HepG2 (cell line): ENCODE measurements at regions not wholly inside any gene's neighbourhood (a gene's known extent, or its start where the extent isn't known, plus 50 kb on each side); places are given as distances from the start of the nearest gene placed in this dataset.

ENCODE experiments used
- ATAC-seq: fragments of 200-7000 bp; cut with Tn5 transposase; 3 replicates; pipeline ENCODE4 v1.9.1; 2020; ENCODE audit warnings: mild to moderate bottlenecking, moderate library complexity
- BruUV-seq: library from RNA; stranded (reverse); fragments of 400-500 nt; replicated peaks from 2 replicates; lab custom pipeline; 2021; lab: Mats Ljungman, UMichigan
- CTCF ChIA-PET: fragments of 300-600 bp; formaldehyde crosslinking; extraction: SDS; loops from one replicate; lab custom pipeline; 2021; ENCODE audit warnings: low total read pairs, inconsistent platforms, low intra/inter-chr PET ratio; lab: Yijun Ruan, JAX
- POLR2A ChIA-PET: fragments of 350-600 bp; sonication (Branson Sonifier 250); formaldehyde crosslinking; loops from one replicate; lab custom pipeline; 2020; ENCODE audit warnings: antibody characterized with exemption, inconsistent platforms; lab: Yijun Ruan, JAX
- DNase-seq: peaks from one replicate; pipeline ENCODE4 v3.0.0-alpha.2; 2015; ENCODE audit warnings: low spot score
- FAIRE-seq: peaks from 3 replicates; lab custom pipeline; 2011; peaks lifted over from hg19 to GRCh38; lab: Jason Lieb, UNC
- H2AFZ ChIP-seq: one replicate; pipeline ENCODE4 v1.6.1; 2011; ENCODE audit warnings: low read length, inconsistent platforms
- H3K27ac ChIP-seq: fragments of 300-600 bp; 3 replicates; pipeline ENCODE4 v1.8.0; 2011; ENCODE audit warnings: mixed run types, mild to moderate bottlenecking, mixed read lengths, low read length, inconsistent platforms; ENCODE audit not compliant: insufficient read depth; ENCODE audit errors: extremely low read length
- H3K27me3 ChIP-seq, 2 experiments: fragments of 200-600 bp in 1 of 2; 2 replicates in 1 of 2; 3 replicates in 1 of 2; pipeline versions ENCODE4 v1.6.0 to v1.8.0; 2011; ENCODE audit warnings: low read length in 2 of 2, mild to moderate bottlenecking in 2 of 2, moderate library complexity in 2 of 2, inconsistent platforms in 1 of 2; ENCODE audit not compliant: insufficient read depth in 2 of 2, control insufficient read depth in 1 of 2
- H3K36me3 ChIP-seq, 2 experiments: fragments of 200-600 bp in 1 of 2; replicated peaks in 1 of 2; 2 replicates in 1 of 2; 3 replicates in 1 of 2; pipeline versions ENCODE4 v1.5.1 to v1.8.0; 2011; ENCODE audit warnings: low read length in 2 of 2, inconsistent platforms in 1 of 2; ENCODE audit not compliant: insufficient read depth in 2 of 2, control insufficient read depth in 1 of 2
- H3K4me1 ChIP-seq: 2 replicates; pipeline ENCODE4 v1.5.1; 2012; ENCODE audit warnings: low read length, inconsistent platforms; ENCODE audit not compliant: insufficient read depth
- H3K4me2 ChIP-seq: 2 replicates; pipeline ENCODE4 v1.6.0; 2011; ENCODE audit warnings: low read depth, low read length, inconsistent platforms
- H3K4me3 ChIP-seq, 3 experiments: fragments of 200-600 bp in 1 of 3; sonication (generic), shearing (Covaris generic) in 1 of 3; replicated peaks in 1 of 3; 2 replicates each; pipeline ENCODE4 v1.5.1; 2011 to 2016; ENCODE audit warnings: low read length in 3 of 3, inconsistent platforms in 2 of 3, low read depth in 2 of 3, mild to moderate bottlenecking in 2 of 3, control low read depth in 1 of 3, mixed read lengths in 1 of 3; ENCODE audit not compliant: insufficient read depth in 1 of 3
- H3K79me2 ChIP-seq: one replicate; pipeline ENCODE4 v1.6.1; 2011; ENCODE audit warnings: low read length, inconsistent platforms; ENCODE audit not compliant: insufficient read depth
- H3K9ac ChIP-seq: 2 replicates; pipeline ENCODE4 v1.6.0; 2011; ENCODE audit warnings: mild to moderate bottlenecking, low read depth, low read length, inconsistent platforms; ENCODE audit not compliant: insufficient read depth
- H3K9me3 ChIP-seq: 2 replicates; pipeline ENCODE4 v1.5.1; 2012; ENCODE audit warnings: mild to moderate bottlenecking, low read length
- H4K20me1 ChIP-seq: 2 replicates; pipeline ENCODE4 v1.6.0; 2011; ENCODE audit warnings: inconsistent platforms, mild to moderate bottlenecking, low read length, moderate library complexity; ENCODE audit not compliant: insufficient read depth
- ARHGAP35 ChIP-seq: sonication (generic); formaldehyde crosslinking; IDR thresholded peaks from 2 replicates; pipeline ENCODE4 v1.9.0; 2022; ENCODE audit warnings: mild to moderate bottlenecking, inconsistent platforms, moderate library complexity, missing genetic modification reagents, borderline replicate concordance
- KLF15 ChIP-seq: sonication (generic); formaldehyde crosslinking; IDR thresholded peaks from 2 replicates; pipeline ENCODE4 v1.8.1; 2023; ENCODE audit warnings: borderline replicate concordance, mild to moderate bottlenecking, inconsistent platforms, missing genetic modification reagents, mixed read lengths
- MAFK ChIP-seq, 2 experiments: IDR thresholded peaks in 1 of 2; conservative IDR thresholded peaks in 1 of 2; 2 replicates each; pipeline ENCODE4 v1.6.1; 2011; ENCODE audit warnings: improper control_type of control experiment in 2 of 2, low read length in 2 of 2
- MLXIP ChIP-seq: sonication (generic); formaldehyde crosslinking; IDR thresholded peaks from 2 replicates; pipeline ENCODE4 v1.9.0; 2021; ENCODE audit warnings: missing genetic modification reagents, borderline replicate concordance
- MYC ChIP-seq: sonication (generic); formaldehyde crosslinking; IDR thresholded peaks from 2 replicates; pipeline ENCODE4 v1.9.0; 2021; ENCODE audit warnings: missing genetic modification reagents, borderline replicate concordance
- NAIF1 ChIP-seq: sonication (generic); formaldehyde crosslinking; IDR thresholded peaks from 2 replicates; pipeline ENCODE4 v1.5.0; 2020; ENCODE audit warnings: mild to moderate bottlenecking, missing genetic modification reagents, borderline replicate concordance
- SP4 ChIP-seq: sonication (generic); formaldehyde crosslinking; IDR thresholded peaks from 2 replicates; pipeline ENCODE4 v1.8.1; 2023; ENCODE audit warnings: mild to moderate bottlenecking, missing genetic modification reagents
- TAF1 ChIP-seq: sonication (generic); formaldehyde crosslinking; IDR thresholded peaks from 2 replicates; pipeline ENCODE4 v1.4.0; 2020; ENCODE audit warnings: missing genetic modification reagents
- ZBTB20 ChIP-seq: sonication (generic); formaldehyde crosslinking; IDR thresholded peaks from 2 replicates; pipeline ENCODE4 v1.8.1; 2023; ENCODE audit warnings: missing genetic modification reagents, low read depth, mild to moderate bottlenecking, borderline replicate concordance
- ZMYM2 ChIP-seq: sonication (generic); formaldehyde crosslinking; IDR thresholded peaks from 2 replicates; pipeline ENCODE4 v1.8.0; 2022; ENCODE audit warnings: mild to moderate bottlenecking, missing genetic modification reagents
- ZNF557 ChIP-seq: sonication (generic); formaldehyde crosslinking; IDR thresholded peaks from 2 replicates; pipeline ENCODE4 v1.4.0; 2020; ENCODE audit warnings: missing genetic modification reagents
- ZNF569 ChIP-seq: sonication (generic); formaldehyde crosslinking; IDR thresholded peaks from 2 replicates; pipeline ENCODE4 v1.5.0; 2020; ENCODE audit warnings: mild to moderate bottlenecking, missing genetic modification reagents, moderate library complexity, borderline replicate concordance
- ZNF839 ChIP-seq: sonication (generic); formaldehyde crosslinking; IDR thresholded peaks from 2 replicates; pipeline ENCODE4 v1.4.0; 2020; ENCODE audit warnings: missing genetic modification reagents, mild to moderate bottlenecking, borderline replicate concordance
- ZSCAN30 ChIP-seq: sonication (generic); formaldehyde crosslinking; IDR thresholded peaks from 2 replicates; pipeline ENCODE4 v1.5.0; 2020; ENCODE audit warnings: mild to moderate bottlenecking, missing genetic modification reagents
- WGBS: methylation state at CpG from one replicate; pipeline ENCODE4 v1.1.6; 2017; ENCODE audit warnings: low lambda C conversion rate; 5-methylcytosine and 5-hydroxymethylcytosine counted together
- in situ Hi-C: cut with HindIII; loops from 2 replicates; pipeline ENCODE4 v1.10.0; 2017; ENCODE audit warnings: low pct_unique_long_range_greater_than_20kb; ENCODE audit not compliant: extremely low pct_ligation_motif_present
- intact Hi-C: fragments of 100-400 bp; cut with micrococcal nuclease; formaldehyde crosslinking; loops from one replicate; pipeline ENCODE4 v1.10.0; 2022; ENCODE audit not compliant: unreplicated experiment

- no peaks in the 10 kb centered on the region for H3K9me3 ChIP-seq
- H3K27me3 ChIP-seq = no peaks in the 10 kb centered on the region
- H4K20me1 ChIP-seq = no peaks in the 10 kb centered on the region
- POLR2A ChIA-PET = interaction anchor here (1.4 kb wide), 2 partner anchors 58 to 67 kb away, joined by 3 read pairs; no protein-coding TSS in a partner anchor
- no peak overlapping the region for H3K9ac ChIP-seq
- WGBS = 97% methylated on average over 8 of the region's 8 CpGs
- H3K4me3 ChIP-seq = no peak overlapping the region
- CTCF ChIA-PET = no interaction called here
- H3K79me2 ChIP-seq = no peaks in the 10 kb centered on the region
- FAIRE-seq = no peak
- no peaks in the 10 kb centered on the region for H3K36me3 ChIP-seq
- H2AFZ ChIP-seq = no peak overlapping the region
- H3K4me1 ChIP-seq = peaks cover 36% of the 10 kb centered on the region
- intact Hi-C loops (no loop called here), in situ Hi-C loops (no loop called here)
- no peak overlapping the region for H3K4me2 ChIP-seq
- no TSS peak for BruUV-seq
- ATAC-seq = no peak
- DNase-seq = no peak
- no peak overlapping the region for H3K27ac ChIP-seq
- TF ChIP-seq MAFK (conservative IDR thresholded peaks at IDR 0.05 in 1 of 2, IDR thresholded peaks at IDR 0.05 in 1 of 2; ENCODE audit: low read length in 2 of 2) (0 out of 4 replicates have a peak, but pooled peaks of 1 of the 2 experiments have one; percentile 12), TAF1 (CRISPR knock-in tag) (no peak)
Measured at GRCh38 chr2:138433995-138434951, 67.3 kb upstream of the SPOPL start.

- no peaks in the 10 kb centered on the region for H3K9me3 ChIP-seq
- H3K9ac ChIP-seq = no peak overlapping the region
- no peaks in the 10 kb centered on the region for H4K20me1 ChIP-seq
- WGBS = 84% methylated on average over 1 of the region's 1 CpG
- FAIRE-seq (no peak), DNase-seq (no peak)
- no peaks in the 10 kb centered on the region for H3K36me3 ChIP-seq
- no peak overlapping the region for H3K4me3 ChIP-seq
- intact Hi-C loops (loop anchor here (2.0 to 5.0 kb wide), 3 partner anchors 63 to 547 kb away; partner anchors contain the start of gene SPOPL), in situ Hi-C loops (no loop called here)
- peaks cover 38% of the 10 kb centered on the region for H3K4me1 ChIP-seq
- no peak overlapping the region for H3K4me2 ChIP-seq
- no peaks in the 10 kb centered on the region for H3K27me3 ChIP-seq
- H3K27ac ChIP-seq = no peak overlapping the region
- no peaks in the 10 kb centered on the region for H3K79me2 ChIP-seq
- TF ChIP-seq ZNF557 (CRISPR knock-in tag) = no peak
- no peak for TF ChIP-seq KLF15 (CRISPR knock-in tag)
- TF ChIP-seq SP4 (CRISPR knock-in tag) = no peak
- TF ChIP-seq ARHGAP35 (CRISPR knock-in tag) = no peak
- no peak for TF ChIP-seq ZBTB20 (CRISPR knock-in tag)
- no peak for TF ChIP-seq ZSCAN30
- no peak for TF ChIP-seq ZNF569 (CRISPR knock-in tag)
- TF ChIP-seq MLXIP (CRISPR knock-in tag) = no peak
- no peak for TF ChIP-seq MYC (CRISPR knock-in tag)
- TF ChIP-seq ZMYM2 = no peak
- no peak for TF ChIP-seq ZNF839
- TF ChIP-seq NAIF1 (CRISPR knock-in tag) = no peak
- TF ChIP-seq, all 625 proteins: peak for 0
- ChIA-PET POLR2A (no interaction called here), CTCF (no interaction called here)
- ATAC-seq = no peak
- H2AFZ ChIP-seq = no peak overlapping the region
- BruUV-seq = no TSS peak
Measured at GRCh38 chr2:138435701-138436100, 65.9 kb upstream of the SPOPL start.
